K562 (cell line): ENCODE measurements at regions not wholly inside any gene's neighbourhood (a gene's known extent, or its start where the extent isn't known, plus 50 kb on each side); places are given as distances from the start of the nearest gene placed in this dataset.

Experiments used
- BHLHE40 ChIP-seq: IDR thresholded peaks from 2 replicates; pipeline ENCODE4 v1.6.1; 2011; ENCODE audit warnings: low read length, improper control_type of control experiment
- CAMTA2 ChIP-seq: fragments of 250-450 bp; sonication (Bioruptor Pico); conservative IDR thresholded peaks from 2 replicates; pipeline ENCODE4 v1.5.1; 2022
- CEBPB ChIP-seq: fragments of 450-650 bp; IDR thresholded peaks from 2 replicates; pipeline ENCODE4 v1.6.1; 2016; ENCODE audit warnings: missing genetic modification characterization, missing compliant biosample characterization
- FOXJ3 ChIP-seq: sonication (generic); formaldehyde crosslinking; IDR thresholded peaks from 2 replicates; pipeline ENCODE4 v1.4.0; 2020; ENCODE audit warnings: mild to moderate bottlenecking, missing genetic modification reagents
- HMGN3 ChIP-seq: IDR thresholded peaks from 2 replicates; pipeline ENCODE4 v1.6.1; 2011; ENCODE audit warnings: borderline replicate concordance, low read depth, mild to moderate bottlenecking, mixed read lengths, low read length; ENCODE audit not compliant: insufficient read length; ENCODE audit errors: extremely low read depth
- NR3C1 ChIP-seq: sonication (generic); formaldehyde crosslinking; IDR thresholded peaks from 2 replicates; pipeline ENCODE4 v1.8.1; 2022; ENCODE audit warnings: missing genetic modification reagents
- POLR2A ChIP-seq: fragments of 450-650 bp; conservative IDR thresholded peaks from 2 replicates; pipeline ENCODE4 v1.6.1; 2016
- POLR2AphosphoS5 ChIP-seq: IDR thresholded peaks from 2 replicates; pipeline ENCODE4 v1.6.1; 2011; ENCODE audit warnings: mild to moderate bottlenecking, low read depth, low read length, moderate library complexity; ENCODE audit not compliant: control insufficient read depth, insufficient read depth
- TF ChIP-seq, protein P1 (sequence below), 2 experiments: fragments of 450-650 bp; formaldehyde crosslinking in 1 of 2; IDR thresholded peaks; 2 replicates each; pipeline versions ENCODE4 v1.4.0 to v1.6.1; 2014 to 2020; ENCODE audit warnings: mild to moderate bottlenecking in 2 of 2, borderline replicate concordance in 1 of 2, low read depth in 1 of 2
- TF ChIP-seq, protein P2 (sequence below): sonication (generic); formaldehyde crosslinking; IDR thresholded peaks from 2 replicates; pipeline ENCODE4 v1.8.1; 2022; ENCODE audit warnings: missing genetic modification reagents
- TF ChIP-seq, protein P3 (sequence below): sonication (generic); formaldehyde crosslinking; IDR thresholded peaks from 2 replicates; pipeline ENCODE4 v1.4.0; 2020; ENCODE audit warnings: mild to moderate bottlenecking, missing genetic modification reagents

GRCh38 chr3:177438596-177439220, 241.4 kb upstream of the TBL1XR1 start:
- TF ChIP-seq POLR2AphosphoS5 = no peak
- no peak for TF ChIP-seq NR3C1 (CRISPR knock-in tag)
- no peak for TF ChIP-seq CEBPB (tag)
- TF ChIP-seq, protein P1, sequence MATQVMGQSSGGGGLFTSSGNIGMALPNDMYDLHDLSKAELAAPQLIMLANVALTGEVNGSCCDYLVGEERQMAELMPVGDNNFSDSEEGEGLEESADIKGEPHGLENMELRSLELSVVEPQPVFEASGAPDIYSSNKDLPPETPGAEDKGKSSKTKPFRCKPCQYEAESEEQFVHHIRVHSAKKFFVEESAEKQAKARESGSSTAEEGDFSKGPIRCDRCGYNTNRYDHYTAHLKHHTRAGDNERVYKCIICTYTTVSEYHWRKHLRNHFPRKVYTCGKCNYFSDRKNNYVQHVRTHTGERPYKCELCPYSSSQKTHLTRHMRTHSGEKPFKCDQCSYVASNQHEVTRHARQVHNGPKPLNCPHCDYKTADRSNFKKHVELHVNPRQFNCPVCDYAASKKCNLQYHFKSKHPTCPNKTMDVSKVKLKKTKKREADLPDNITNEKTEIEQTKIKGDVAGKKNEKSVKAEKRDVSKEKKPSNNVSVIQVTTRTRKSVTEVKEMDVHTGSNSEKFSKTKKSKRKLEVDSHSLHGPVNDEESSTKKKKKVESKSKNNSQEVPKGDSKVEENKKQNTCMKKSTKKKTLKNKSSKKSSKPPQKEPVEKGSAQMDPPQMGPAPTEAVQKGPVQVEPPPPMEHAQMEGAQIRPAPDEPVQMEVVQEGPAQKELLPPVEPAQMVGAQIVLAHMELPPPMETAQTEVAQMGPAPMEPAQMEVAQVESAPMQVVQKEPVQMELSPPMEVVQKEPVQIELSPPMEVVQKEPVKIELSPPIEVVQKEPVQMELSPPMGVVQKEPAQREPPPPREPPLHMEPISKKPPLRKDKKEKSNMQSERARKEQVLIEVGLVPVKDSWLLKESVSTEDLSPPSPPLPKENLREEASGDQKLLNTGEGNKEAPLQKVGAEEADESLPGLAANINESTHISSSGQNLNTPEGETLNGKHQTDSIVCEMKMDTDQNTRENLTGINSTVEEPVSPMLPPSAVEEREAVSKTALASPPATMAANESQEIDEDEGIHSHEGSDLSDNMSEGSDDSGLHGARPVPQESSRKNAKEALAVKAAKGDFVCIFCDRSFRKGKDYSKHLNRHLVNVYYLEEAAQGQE (IDR thresholded peaks at IDR 0.05; ENCODE audit: borderline replicate concordance) = no peak
- TF ChIP-seq, protein P1 (CRISPR knock-in tag; IDR thresholded peaks at IDR 0.05; ENCODE audit: low read depth) = no peak
- TF ChIP-seq HMGN3 = no peak
- TF ChIP-seq, protein P2, sequence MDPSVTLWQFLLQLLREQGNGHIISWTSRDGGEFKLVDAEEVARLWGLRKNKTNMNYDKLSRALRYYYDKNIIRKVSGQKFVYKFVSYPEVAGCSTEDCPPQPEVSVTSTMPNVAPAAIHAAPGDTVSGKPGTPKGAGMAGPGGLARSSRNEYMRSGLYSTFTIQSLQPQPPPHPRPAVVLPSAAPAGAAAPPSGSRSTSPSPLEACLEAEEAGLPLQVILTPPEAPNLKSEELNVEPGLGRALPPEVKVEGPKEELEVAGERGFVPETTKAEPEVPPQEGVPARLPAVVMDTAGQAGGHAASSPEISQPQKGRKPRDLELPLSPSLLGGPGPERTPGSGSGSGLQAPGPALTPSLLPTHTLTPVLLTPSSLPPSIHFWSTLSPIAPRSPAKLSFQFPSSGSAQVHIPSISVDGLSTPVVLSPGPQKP (CRISPR knock-in tag) = no peak
- no peak for TF ChIP-seq POLR2A
- TF ChIP-seq, protein P3, sequence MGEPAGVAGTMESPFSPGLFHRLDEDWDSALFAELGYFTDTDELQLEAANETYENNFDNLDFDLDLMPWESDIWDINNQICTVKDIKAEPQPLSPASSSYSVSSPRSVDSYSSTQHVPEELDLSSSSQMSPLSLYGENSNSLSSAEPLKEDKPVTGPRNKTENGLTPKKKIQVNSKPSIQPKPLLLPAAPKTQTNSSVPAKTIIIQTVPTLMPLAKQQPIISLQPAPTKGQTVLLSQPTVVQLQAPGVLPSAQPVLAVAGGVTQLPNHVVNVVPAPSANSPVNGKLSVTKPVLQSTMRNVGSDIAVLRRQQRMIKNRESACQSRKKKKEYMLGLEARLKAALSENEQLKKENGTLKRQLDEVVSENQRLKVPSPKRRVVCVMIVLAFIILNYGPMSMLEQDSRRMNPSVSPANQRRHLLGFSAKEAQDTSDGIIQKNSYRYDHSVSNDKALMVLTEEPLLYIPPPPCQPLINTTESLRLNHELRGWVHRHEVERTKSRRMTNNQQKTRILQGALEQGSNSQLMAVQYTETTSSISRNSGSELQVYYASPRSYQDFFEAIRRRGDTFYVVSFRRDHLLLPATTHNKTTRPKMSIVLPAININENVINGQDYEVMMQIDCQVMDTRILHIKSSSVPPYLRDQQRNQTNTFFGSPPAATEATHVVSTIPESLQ (CRISPR knock-in tag) = no peak
- TF ChIP-seq BHLHE40 = no peak
- no peak for TF ChIP-seq CAMTA2 (CRISPR knock-in tag)
- no peak for TF ChIP-seq FOXJ3
